GM19238 (cell line): ENCODE measurements at regions not wholly inside any gene's neighbourhood (a gene's known extent, or its start where the extent isn't known, plus 50 kb on each side); places are given as distances from the start of the nearest gene placed in this dataset.

ENCODE experiments used
- DNase-seq: peaks from one replicate; pipeline ENCODE4 v3.0.0; 2011; ENCODE audit warnings: low spot score; ENCODE audit not compliant: insufficient read length

- DNase-seq, result peak; percentile 37
Measured at GRCh38 chr2:236968101-236968879, 117.4 kb upstream of the COPS8 start.

- no peak for DNase-seq
Measured at GRCh38 chr2:236968880-236969534, 116.7 kb upstream of the COPS8 start.

GRCh38 chr2:236969767-236970655 lies 115.7 kb upstream of the COPS8 start:
- no peak for DNase-seq

GRCh38 chr2:236970656-236971010 lies 115.1 kb upstream of the COPS8 start:
- no peak for DNase-seq

- no peak for DNase-seq
Measured at GRCh38 chr2:236971131-236971821, 114.4 kb upstream of the COPS8 start.

GRCh38 chr2:236971919-236972381 lies 113.7 kb upstream of the COPS8 start:
- DNase-seq, result no peak

GRCh38 chr2:236972491-236973342 lies 113.0 kb upstream of the COPS8 start:
- DNase-seq, result no peak

GRCh38 chr2:236973343-236973980 lies 112.2 kb upstream of the COPS8 start:
- DNase-seq, result no peak

- DNase-seq, result no peak
Measured at GRCh38 chr2:236974148-236974547, 111.5 kb upstream of the COPS8 start.

- DNase-seq, result no peak
Measured at GRCh38 chr2:236974752-236975151, 110.9 kb upstream of the COPS8 start.

- no peak for DNase-seq
Measured at GRCh38 chr2:236975766-236976165, 109.9 kb upstream of the COPS8 start.

GRCh38 chr2:236976266-236977062 lies 109.2 kb upstream of the COPS8 start:
- no peak for DNase-seq

GRCh38 chr2:236977063-236977851 lies 108.4 kb upstream of the COPS8 start:
- no peak for DNase-seq

GRCh38 chr2:236977852-236978398 lies 107.8 kb upstream of the COPS8 start:
- DNase-seq, result no peak

GRCh38 chr2:236979664-236980063 lies 106.0 kb upstream of the COPS8 start:
- DNase-seq, result no peak

GRCh38 chr2:236980961-236981360 lies 104.7 kb upstream of the COPS8 start:
- no peak for DNase-seq

GRCh38 chr2:236981701-236982485 lies 103.8 kb upstream of the COPS8 start:
- no peak for DNase-seq
